ENCODE measurements at regions not wholly inside any gene's neighbourhood (a gene's known extent, or its start where the extent isn't known, plus 50 kb on each side); places are given as distances from the start of the nearest gene placed in this dataset.
A peak's percentile ranks its signal among the peaks of the same experiment; 100 is the strongest.

DNA sequence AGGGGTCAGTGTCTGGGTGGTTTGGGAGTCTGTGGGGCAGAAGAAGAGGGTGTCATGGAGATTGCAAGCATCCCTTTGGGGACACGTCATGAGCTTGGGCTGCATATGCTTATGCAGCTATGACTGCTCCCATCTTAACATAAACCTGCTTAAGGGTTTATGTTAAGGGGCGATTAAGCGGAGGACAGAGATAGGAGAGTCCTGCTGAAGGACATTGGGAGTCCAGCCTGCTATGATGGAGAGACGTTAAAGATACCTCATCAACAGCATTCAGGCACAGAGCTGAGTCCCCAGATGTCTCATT, 76.8 kb upstream of the AKR1E2 start:
- no CpG with 5 or more reads among the region's 4 CpGs for WGBS (ENCODE audit: extremely low coverage, insufficient read length, low lambda C conversion rate)
- no peak overlapping the region for H2BK5ac ChIP-seq (ENCODE audit: insufficient read length, low read length)
- H4K20me1 ChIP-seq (ENCODE audit: control insufficient read depth, insufficient read depth, insufficient read length): no peaks in the 10 kb centered on the region
- Mint-ChIP-seq H3K4me1 (peaks cover 0 to 5% of the 10 kb centered on the region in 2 experiments; a peak in 2 of 4 replicates), H3K9me3 (no peaks in the 10 kb centered on the region), H3K27me3 (ENCODE audit: low read depth) (peaks cover 1% of the 10 kb centered on the region), H3K27ac (peak overlapping the region in 1 of 3 experiments; percentile 83; a peak in 2 of 7 replicates), H3K4me3 (no peak overlapping the region), H3K36me3 (ENCODE audit: insufficient read depth in 1 of 3, low read depth in 3 of 3) (no peaks in the 10 kb centered on the region)
- H2BK20ac ChIP-seq (ENCODE audit: low read depth, low read length, poor library complexity, severe bottlenecking): no peak overlapping the region
- no peaks in the 10 kb centered on the region; the same call in 1 of the 2 replicates for H3K4me1 ChIP-seq (ENCODE audit: insufficient read depth, low read length)
- H3K27me3 ChIP-seq (ENCODE audit: insufficient read depth, low read length): no peaks in the 10 kb centered on the region
- H3K18ac ChIP-seq (ENCODE audit: insufficient read length, low read depth, low read length): no peak overlapping the region
- no peak overlapping the region for H2AFZ ChIP-seq (ENCODE audit: low read length)
- H3T11ph ChIP-seq (ENCODE audit: low read length): no peak overlapping the region
- no peak overlapping the region for H4K8ac ChIP-seq (replicated peaks; ENCODE audit: insufficient read length, low read depth, low read length)
- H3K23me2 ChIP-seq (ENCODE audit: insufficient read length, low read depth, low read length, poor library complexity, severe bottlenecking): no peaks in the 10 kb centered on the region
- no peak overlapping the region for H4K91ac ChIP-seq (ENCODE audit: insufficient read length, low read depth, low read length)
- no peak overlapping the region for H3K9ac ChIP-seq (ENCODE audit: extremely low read depth, insufficient read length, low read length)
- H3K23ac ChIP-seq (ENCODE audit: insufficient read length, low read depth, low read length): no peak overlapping the region
- H3K79me2 ChIP-seq (ENCODE audit: insufficient read depth, low read length): no peaks in the 10 kb centered on the region
- H3K14ac ChIP-seq (ENCODE audit: insufficient read depth, low read length): 0 out of 2 replicates have a peak overlapping the region, but pooled peaks have one; percentile 35
- H3K27ac ChIP-seq (ENCODE audit: insufficient read length, low read depth, low read length): no peak overlapping the region
- no peak overlapping the region for H4K5ac ChIP-seq (ENCODE audit: insufficient read length, low read depth, low read length)
- H3K9me3 ChIP-seq (ENCODE audit: control insufficient read depth, low read depth, low read length): no peaks in the 10 kb centered on the region
- H2AK5ac ChIP-seq (ENCODE audit: insufficient read length, low read length): no peak overlapping the region
- H2BK12ac ChIP-seq (ENCODE audit: insufficient read length, low read depth, low read length): no peak overlapping the region
- H3K79me1 ChIP-seq (ENCODE audit: insufficient read depth, low read depth, low read length, poor library complexity, severe bottlenecking): no peaks in the 10 kb centered on the region
- no peak overlapping the region for H3K4ac ChIP-seq (ENCODE audit: low read depth, low read length)
- H3K4me2 ChIP-seq (ENCODE audit: insufficient read depth, insufficient read length, low read length): no peak overlapping the region
- TF ChIP-seq, protein P1, sequence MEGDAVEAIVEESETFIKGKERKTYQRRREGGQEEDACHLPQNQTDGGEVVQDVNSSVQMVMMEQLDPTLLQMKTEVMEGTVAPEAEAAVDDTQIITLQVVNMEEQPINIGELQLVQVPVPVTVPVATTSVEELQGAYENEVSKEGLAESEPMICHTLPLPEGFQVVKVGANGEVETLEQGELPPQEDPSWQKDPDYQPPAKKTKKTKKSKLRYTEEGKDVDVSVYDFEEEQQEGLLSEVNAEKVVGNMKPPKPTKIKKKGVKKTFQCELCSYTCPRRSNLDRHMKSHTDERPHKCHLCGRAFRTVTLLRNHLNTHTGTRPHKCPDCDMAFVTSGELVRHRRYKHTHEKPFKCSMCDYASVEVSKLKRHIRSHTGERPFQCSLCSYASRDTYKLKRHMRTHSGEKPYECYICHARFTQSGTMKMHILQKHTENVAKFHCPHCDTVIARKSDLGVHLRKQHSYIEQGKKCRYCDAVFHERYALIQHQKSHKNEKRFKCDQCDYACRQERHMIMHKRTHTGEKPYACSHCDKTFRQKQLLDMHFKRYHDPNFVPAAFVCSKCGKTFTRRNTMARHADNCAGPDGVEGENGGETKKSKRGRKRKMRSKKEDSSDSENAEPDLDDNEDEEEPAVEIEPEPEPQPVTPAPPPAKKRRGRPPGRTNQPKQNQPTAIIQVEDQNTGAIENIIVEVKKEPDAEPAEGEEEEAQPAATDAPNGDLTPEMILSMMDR (conservative IDR thresholded peaks at IDR 0.05): no peak
- no peak overlapping the region for H2BK120ac ChIP-seq (ENCODE audit: low read depth, low read length, poor library complexity, severe bottlenecking)
- H2BK15ac ChIP-seq (ENCODE audit: low read depth, low read length): no peak overlapping the region
- DNase-seq: no peak
- H3K56ac ChIP-seq (ENCODE audit: insufficient read length, low read depth, low read length): no peak overlapping the region
